GM23338 (cell line): ENCODE measurements at regions not wholly inside any gene's neighbourhood (a gene's known extent, or its start where the extent isn't known, plus 50 kb on each side); places are given as distances from the start of the nearest gene placed in this dataset.
A peak's percentile ranks its signal among the peaks of the same experiment; 100 is the strongest.

ENCODE experiments used
- ATAC-seq: fragments of 200-7000 bp; cut with Tn5 transposase; 3 replicates; pipeline ENCODE4 v1.9.1; 2020
- DNase-seq: peaks from one replicate; pipeline ENCODE4 v3.0.0-alpha.2; 2015; ENCODE audit warnings: low spot score
- H2AFZ ChIP-seq: fragments of 200-600 bp; sonication (generic); 2 replicates; pipeline ENCODE4 v1.8.0; 2016; ENCODE audit warnings: antibody characterized with exemption, mild to moderate bottlenecking, moderate library complexity
- H3F3A ChIP-seq: fragments of 200-600 bp; sonication (generic); replicated peaks from 2 replicates; pipeline ENCODE4 v1.8.0; 2017; ENCODE audit warnings: antibody characterized with exemption, mixed run types, low read depth
- H3K27ac ChIP-seq: fragments of 200-600 bp; sonication (generic); 2 replicates; pipeline ENCODE4 v1.6.1; 2016; ENCODE audit warnings: low read depth
- H3K27me3 ChIP-seq: fragments of 200-600 bp; sonication (generic); 2 replicates; pipeline ENCODE4 v1.8.0; 2016; ENCODE audit warnings: mild to moderate bottlenecking, mixed run types, moderate library complexity; ENCODE audit not compliant: insufficient read depth
- H3K36me3 ChIP-seq: fragments of 200-600 bp; sonication (generic); 2 replicates; pipeline ENCODE4 v1.8.0; 2016; ENCODE audit warnings: mild to moderate bottlenecking; ENCODE audit not compliant: insufficient read depth
- H3K4me1 ChIP-seq: fragments of 200-600 bp; sonication (generic); 2 replicates; pipeline ENCODE4 v1.8.0; 2016; ENCODE audit warnings: mild to moderate bottlenecking, moderate library complexity; ENCODE audit not compliant: insufficient read depth
- H3K4me2 ChIP-seq: fragments of 200-600 bp; sonication (generic); 2 replicates; pipeline ENCODE4 v1.7.1; 2017; ENCODE audit warnings: mixed run types
- H3K4me3 ChIP-seq: fragments of 200-600 bp; sonication (generic); 2 replicates; pipeline ENCODE4 v1.6.1; 2016; ENCODE audit warnings: mixed run types
- H3K79me2 ChIP-seq: fragments of 200-600 bp; sonication (generic); replicated peaks from 2 replicates; pipeline ENCODE4 v1.8.0; 2017; ENCODE audit warnings: mild to moderate bottlenecking; ENCODE audit not compliant: insufficient read depth
- H3K9me2 ChIP-seq: fragments of 200-600 bp; sonication (generic); 2 replicates; pipeline ENCODE4 v1.8.0; 2017; ENCODE audit not compliant: insufficient read depth
- H4K20me1 ChIP-seq: fragments of 200-600 bp; sonication (generic); replicated peaks from 2 replicates; pipeline ENCODE4 v1.8.0; 2017; ENCODE audit warnings: mild to moderate bottlenecking; ENCODE audit not compliant: insufficient read depth
- H3K27ac Mint-ChIP-seq: 2 replicates; pipeline ENCODE4 v1.8.0; 2020; ENCODE audit warnings: inconsistent platforms, mild to moderate bottlenecking, moderate library complexity, mixed read lengths
- H3K27me3 Mint-ChIP-seq: 3 replicates; pipeline ENCODE4 v1.8.0; 2022; ENCODE audit warnings: low read depth, mild to moderate bottlenecking, moderate library complexity, mixed read lengths, inconsistent platforms; ENCODE audit not compliant: insufficient read depth, poor library complexity
- H3K36me3 Mint-ChIP-seq: 3 replicates; pipeline ENCODE4 v1.8.0; 2021; ENCODE audit warnings: low read depth, mild to moderate bottlenecking, inconsistent platforms, moderate library complexity, mixed read lengths
- H3K4me1 Mint-ChIP-seq: 3 replicates; pipeline ENCODE4 v1.8.0; 2020; ENCODE audit warnings: mild to moderate bottlenecking, inconsistent platforms, mixed read lengths
- H3K4me3 Mint-ChIP-seq: 3 replicates; pipeline ENCODE4 v1.8.0; 2021; ENCODE audit warnings: moderate library complexity, mild to moderate bottlenecking, inconsistent platforms, mixed read lengths
- H3K9me3 Mint-ChIP-seq: 3 replicates; pipeline ENCODE4 v1.8.0; 2020; ENCODE audit warnings: moderate library complexity, mild to moderate bottlenecking, inconsistent platforms, mixed read lengths
- CTCF ChIP-seq, 2 experiments: fragments of 200-600 bp in 1 of 2; sonication (generic) in 1 of 2; conservative IDR thresholded peaks; 2 replicates each; pipeline versions ENCODE4 v1.5.1 to v1.6.1; 2016 to 2017; ENCODE audit warnings: antibody characterized with exemption in 2 of 2, low read depth in 2 of 2, mild to moderate bottlenecking in 2 of 2, moderate library complexity in 1 of 2
- ETS1 ChIP-seq: IDR thresholded peaks from 2 replicates; pipeline ENCODE4 v1.6.1; 2016; ENCODE audit warnings: antibody characterized with exemption
- EZH2 ChIP-seq: fragments of 200-600 bp; sonication (generic); IDR thresholded peaks from one replicate; pipeline ENCODE4 v1.8.0; 2017; ENCODE audit warnings: antibody characterized with exemption, mild to moderate bottlenecking, low read depth; ENCODE audit not compliant: unreplicated experiment
- JUNB ChIP-seq: IDR thresholded peaks from one replicate; pipeline ENCODE4 v1.6.1; 2016; ENCODE audit warnings: antibody characterized with exemption; ENCODE audit not compliant: unreplicated experiment
- POLR2AphosphoS5 ChIP-seq: IDR thresholded peaks from 2 replicates; pipeline ENCODE4 v1.6.1; 2016; ENCODE audit warnings: antibody characterized with exemption, low read depth
- STAT1 ChIP-seq: IDR thresholded peaks from one replicate; pipeline ENCODE4 v1.6.1; 2016; ENCODE audit warnings: antibody characterized with exemption; ENCODE audit not compliant: unreplicated experiment
- ZNF114 ChIP-seq: fragments of 250-450 bp; sonication (Bioruptor Pico); IDR thresholded peaks from 2 replicates; pipeline ENCODE4 v1.5.0; 2020; ENCODE audit warnings: mild to moderate bottlenecking, moderate library complexity
- ZNF331 ChIP-seq: fragments of 250-450 bp; sonication (Bioruptor Pico); IDR thresholded peaks from 2 replicates; pipeline ENCODE4 v1.5.0; 2020; ENCODE audit warnings: low read depth, mild to moderate bottlenecking, moderate library complexity
- ZNF462 ChIP-seq: fragments of 250-450 bp; sonication (Bioruptor Pico); IDR thresholded peaks from 2 replicates; pipeline ENCODE4 v1.5.0; 2020; ENCODE audit warnings: mild to moderate bottlenecking, moderate library complexity

GRCh38 chr12:60201891-60202290 is 606.1 kb downstream of the SLC16A7 start (continued):
- no peak for TF ChIP-seq ZNF462 (CRISPR knock-in tag)
- no peak for TF ChIP-seq ETS1
- no peak for TF ChIP-seq ZNF331 (CRISPR knock-in tag)
- no peak for TF ChIP-seq JUNB
- no peak for TF ChIP-seq ZNF114
- no peak for TF ChIP-seq STAT1

GRCh38 chr12:60205500-60205899 is 609.7 kb downstream of the SLC16A7 start:
- peaks cover 15% of the 10 kb centered on the region; the same call in 2 of the 3 replicates for H3K4me1 Mint-ChIP-seq
- H3K27ac Mint-ChIP-seq: peak overlapping the region; percentile 82
- no peak overlapping the region for H2AFZ ChIP-seq
- H3K4me3 ChIP-seq: no peak overlapping the region
- H3K4me2 ChIP-seq: no peak overlapping the region
- no peaks in the 10 kb centered on the region for H3K36me3 Mint-ChIP-seq
- H3K27me3 Mint-ChIP-seq: no peaks in the 10 kb centered on the region
- peak; percentile 30 for DNase-seq
- H3K4me1 ChIP-seq: no peaks in the 10 kb centered on the region
- H3K9me3 Mint-ChIP-seq: no peaks in the 10 kb centered on the region
- no peak overlapping the region for H3K4me3 Mint-ChIP-seq
- H3F3A ChIP-seq: no peaks in the 10 kb centered on the region
- H3K36me3 ChIP-seq: no peaks in the 10 kb centered on the region
- ATAC-seq: no peak
- no peaks in the 10 kb centered on the region for H3K79me2 ChIP-seq
- no peak overlapping the region for H3K27ac ChIP-seq
- no peaks in the 10 kb centered on the region for H3K9me2 ChIP-seq
- H3K27me3 ChIP-seq: no peaks in the 10 kb centered on the region
- H4K20me1 ChIP-seq: no peaks in the 10 kb centered on the region
- TF ChIP-seq STAT1 (no peak), JUNB (no peak), CTCF (conservative IDR thresholded peaks at IDR 0.05; ENCODE audit: low read depth in 2 of 2) (no peak), ETS1 (no peak), ZNF114 (no peak), EZH2 (no peak), POLR2AphosphoS5 (no peak), ZNF331 (CRISPR knock-in tag) (no peak)
